K562 (cell line): ENCODE measurements at regions not wholly inside any gene's neighbourhood (a gene's known extent, or its start where the extent isn't known, plus 50 kb on each side); places are given as distances from the start of the nearest gene placed in this dataset.

Source experiments
- ATAC-seq: fragments of 200-7000 bp; cut with Tn5 transposase; 3 replicates; pipeline ENCODE4 v1.9.1; 2020; ENCODE audit warnings: moderate library complexity
- BruUV-seq: library from RNA; stranded (reverse); fragments of 400-500 nt; replicated peaks from 2 replicates; lab custom pipeline; 2021; lab: Mats Ljungman, UMichigan
- CTCF ChIA-PET: fragments of 300-600 bp; formaldehyde crosslinking; extraction: SDS; loops from one replicate; lab custom pipeline; 2021; ENCODE audit warnings: low intra/inter-chr PET ratio; lab: Yijun Ruan, JAX
- POLR2A ChIA-PET: fragments of 300-600, 350-650 bp; sonication (Branson Sonifier 250); formaldehyde crosslinking; extraction: SDS; loops from one replicate; lab custom pipeline; 2021; ENCODE audit warnings: antibody characterized with exemption, inconsistent platforms; lab: Yijun Ruan, JAX
- DNase-seq, 4 experiments: peaks; one replicate each; pipeline versions ENCODE4 v3.0.0 to v3.0.0-alpha.2; 2011 to 2018; ENCODE audit warnings: low spot score in 3 of 4, mixed read lengths in 3 of 4; ENCODE audit errors: extremely low read depth in 1 of 4
- FAIRE-seq: peaks from 2 replicates; lab custom pipeline; 2011; peaks lifted over from hg19 to GRCh38; lab: Jason Lieb, UNC
- H2AFZ ChIP-seq: 2 replicates; pipeline ENCODE4 v1.6.0; 2011; ENCODE audit warnings: low read depth, low read length, control low read depth, inconsistent platforms
- H3K27ac ChIP-seq: fragments of 200-600 bp; 3 replicates; pipeline ENCODE4 v1.8.0; 2011; ENCODE audit warnings: low read depth, mild to moderate bottlenecking, control low read depth, inconsistent platforms, low read length, moderate library complexity, mixed read lengths; ENCODE audit errors: extremely low read depth
- H3K27me3 ChIP-seq, 2 experiments: fragments of 300-600 bp in 1 of 2; 2 replicates in 1 of 2; 3 replicates in 1 of 2; pipeline versions ENCODE4 v1.6.0 to v1.8.0; 2011; ENCODE audit warnings: inconsistent platforms in 2 of 2, low read length in 2 of 2, mild to moderate bottlenecking in 1 of 2, mixed read lengths in 1 of 2, moderate library complexity in 1 of 2; ENCODE audit not compliant: control insufficient read depth in 2 of 2, insufficient read depth in 2 of 2
- H3K36me3 ChIP-seq: fragments of 300-600 bp; 3 replicates; pipeline ENCODE4 v1.8.0; 2011; ENCODE audit warnings: mild to moderate bottlenecking, low read length, inconsistent platforms; ENCODE audit not compliant: control insufficient read depth, insufficient read depth
- H3K4me1 ChIP-seq, 2 experiments: fragments of 200-600 bp in 1 of 2; replicated peaks in 1 of 2; 2 replicates in 1 of 2; 3 replicates in 1 of 2; pipeline versions ENCODE4 v1.5.1 to v1.8.0; 2011; ENCODE audit warnings: inconsistent platforms in 2 of 2, low read length in 2 of 2, mild to moderate bottlenecking in 1 of 2, mixed read lengths in 1 of 2, moderate library complexity in 1 of 2; ENCODE audit not compliant: control insufficient read depth in 2 of 2, insufficient read depth in 2 of 2
- H3K4me2 ChIP-seq: 2 replicates; pipeline ENCODE4 v1.6.1; 2011; ENCODE audit warnings: low read length, control low read depth, inconsistent platforms, mixed read lengths; ENCODE audit not compliant: insufficient read depth
- H3K4me3 ChIP-seq: fragments of 200-600 bp; sonication (generic), shearing (Covaris generic); 2 replicates; pipeline ENCODE4 v1.5.1; 2016; ENCODE audit warnings: control low read depth, inconsistent platforms
- H3K79me2 ChIP-seq: fragments of 200-600 bp; 3 replicates; pipeline ENCODE4 v1.8.0; 2011; ENCODE audit warnings: low read length, inconsistent platforms; ENCODE audit not compliant: control insufficient read depth, insufficient read depth
- H3K9ac ChIP-seq, 2 experiments: 2 replicates each; pipeline versions ENCODE4 v1.6.0 to v1.6.1; 2011; ENCODE audit warnings: low read depth in 2 of 2, low read length in 2 of 2, control low read depth in 1 of 2, inconsistent platforms in 1 of 2, mild to moderate bottlenecking in 1 of 2, mixed read lengths in 1 of 2; ENCODE audit not compliant: insufficient read depth in 1 of 2
- H3K9me1 ChIP-seq: one replicate; pipeline ENCODE4 v1.6.0; 2011; ENCODE audit warnings: inconsistent platforms, mild to moderate bottlenecking, low read length, moderate library complexity; ENCODE audit not compliant: control insufficient read depth, insufficient read depth
- H3K9me3 ChIP-seq: replicated peaks from 2 replicates; pipeline ENCODE4 v1.5.1; 2011; ENCODE audit warnings: low read depth, low read length, inconsistent platforms; ENCODE audit not compliant: control insufficient read depth, insufficient read depth
- H4K20me1 ChIP-seq: replicated peaks from 2 replicates; pipeline ENCODE4 v1.6.1; 2011; ENCODE audit warnings: low read length, inconsistent platforms, mixed read lengths; ENCODE audit not compliant: control insufficient read depth, insufficient read depth
- BACH1 ChIP-seq: fragments of 200-800 bp; sonication (Bioruptor generic); IDR thresholded peaks from 2 replicates; pipeline ENCODE4 v1.6.1; 2016; ENCODE audit warnings: missing genetic modification characterization, missing compliant biosample characterization
- BCL6 ChIP-seq: fragments of 250-450 bp; sonication (Bioruptor Pico); IDR thresholded peaks from 2 replicates; pipeline ENCODE4 v1.4.0; 2020
- CREBBP ChIP-seq: IDR thresholded peaks from one replicate; pipeline ENCODE4 v1.6.1; 2012; ENCODE audit warnings: low read depth, mild to moderate bottlenecking, control low read depth, inconsistent platforms, low read length
- MAFG ChIP-seq: fragments of 450-650 bp; conservative IDR thresholded peaks from 2 replicates; pipeline ENCODE4 v1.6.1; 2016; ENCODE audit warnings: missing genetic modification characterization, missing compliant biosample characterization
- MEIS2 ChIP-seq: fragments of 450-650 bp; IDR thresholded peaks from 2 replicates; pipeline ENCODE4 v1.6.1; 2014; ENCODE audit warnings: mild to moderate bottlenecking; ENCODE audit not compliant: partially characterized antibody
- NFIC ChIP-seq: fragments of 450-650 bp; IDR thresholded peaks from 2 replicates; pipeline ENCODE4 v1.6.1; 2017; ENCODE audit warnings: mild to moderate bottlenecking, inconsistent platforms
- RB1 ChIP-seq: fragments of 450-650 bp; IDR thresholded peaks from 2 replicates; pipeline ENCODE4 v1.6.1; 2017; ENCODE audit warnings: low read depth, mild to moderate bottlenecking
- SNRNP70 ChIP-seq: fragments of 200-400 bp; formaldehyde crosslinking; optimal IDR thresholded peaks from 2 replicates; pipeline ENCODE3; 2017; ENCODE audit warnings: low read depth, low read length
- TARDBP ChIP-seq: fragments of 450-650 bp; IDR thresholded peaks from 2 replicates; pipeline ENCODE4 v1.6.1; 2016
- ZFPM2 ChIP-seq: fragments of 250-450 bp; sonication (Bioruptor Pico); IDR thresholded peaks from 2 replicates; pipeline ENCODE4 v1.5.1; 2022; ENCODE audit warnings: mild to moderate bottlenecking
- ZNF174 ChIP-seq: fragments of 250-450 bp; sonication (Bioruptor Pico); IDR thresholded peaks from 2 replicates; pipeline ENCODE4 v1.4.0; 2020; ENCODE audit warnings: mild to moderate bottlenecking
- WGBS: fragments of 100-300 bp; shearing (Covaris generic); methylation state at CpG from one replicate; pipeline ENCODE4 v1.1.6; 2016; ENCODE audit warnings: low coverage, mixed read lengths; ENCODE audit not compliant: insufficient coverage; ENCODE audit errors: missing lambda C conversion rate; 5-methylcytosine and 5-hydroxymethylcytosine counted together
- in situ Hi-C: fragments of 300-500 bp; cut with MboI; formaldehyde crosslinking; loops from 4 replicates; pipeline ENCODE4 v1.15.0; 2018; ENCODE audit warnings: inconsistent platforms, mixed read lengths
- intact Hi-C: fragments of 100-400 bp; cut with micrococcal nuclease; formaldehyde crosslinking; loops from 2 replicates; pipeline ENCODE4 v1.14.2; 2022
- TF ChIP-seq, protein P1 (sequence below): fragments of 250-450 bp; sonication (Bioruptor Pico); IDR thresholded peaks from 2 replicates; pipeline ENCODE4 v1.9.0; 2021; ENCODE audit warnings: mild to moderate bottlenecking, inconsistent platforms

GRCh38 chr10:124227988-124228387 lies 134.6 kb upstream of the CHST15 start (continued):
- no peak for TF ChIP-seq ZFPM2 (CRISPR knock-in tag)

- Histone ChIP-seq H3K27me3 (peaks cover 0 to 9% of the 10 kb centered on the region in 2 experiments; a peak in 2 of 5 replicates), H3K9me3 (peaks cover 15% of the 10 kb centered on the region), H3K4me2 (no peak overlapping the region), H3K36me3 (no peaks in the 10 kb centered on the region), H3K27ac (no peak overlapping the region), H3K4me1 (no peaks in the 10 kb centered on the region), H4K20me1 (no peaks in the 10 kb centered on the region), H3K79me2 (no peaks in the 10 kb centered on the region), H3K4me3 (no peak overlapping the region), H3K9ac (no peak overlapping the region), H2AFZ (no peak overlapping the region), H3K9me1 (no peaks in the 10 kb centered on the region)
- in situ Hi-C loops (no loop called here), intact Hi-C loops (no loop called here)
- no TSS peak for BruUV-seq
- FAIRE-seq (no peak), ATAC-seq (no peak), DNase-seq (no peak)
- WGBS, result 1% methylated on average over 13 of the region's 13 CpGs
- CTCF ChIA-PET, result no interaction called here
- POLR2A ChIA-PET, result no interaction called here
- TF ChIP-seq NFIC (no peak), BCL6 (CRISPR knock-in tag) (no peak), CREBBP (no peak), SNRNP70 (no peak), MAFG (no peak), TARDBP (no peak), MEIS2 (no peak), ZNF174 (CRISPR knock-in tag) (no peak), RB1 (no peak), BACH1 (tag) (no peak)
- TF ChIP-seq, protein P1, sequence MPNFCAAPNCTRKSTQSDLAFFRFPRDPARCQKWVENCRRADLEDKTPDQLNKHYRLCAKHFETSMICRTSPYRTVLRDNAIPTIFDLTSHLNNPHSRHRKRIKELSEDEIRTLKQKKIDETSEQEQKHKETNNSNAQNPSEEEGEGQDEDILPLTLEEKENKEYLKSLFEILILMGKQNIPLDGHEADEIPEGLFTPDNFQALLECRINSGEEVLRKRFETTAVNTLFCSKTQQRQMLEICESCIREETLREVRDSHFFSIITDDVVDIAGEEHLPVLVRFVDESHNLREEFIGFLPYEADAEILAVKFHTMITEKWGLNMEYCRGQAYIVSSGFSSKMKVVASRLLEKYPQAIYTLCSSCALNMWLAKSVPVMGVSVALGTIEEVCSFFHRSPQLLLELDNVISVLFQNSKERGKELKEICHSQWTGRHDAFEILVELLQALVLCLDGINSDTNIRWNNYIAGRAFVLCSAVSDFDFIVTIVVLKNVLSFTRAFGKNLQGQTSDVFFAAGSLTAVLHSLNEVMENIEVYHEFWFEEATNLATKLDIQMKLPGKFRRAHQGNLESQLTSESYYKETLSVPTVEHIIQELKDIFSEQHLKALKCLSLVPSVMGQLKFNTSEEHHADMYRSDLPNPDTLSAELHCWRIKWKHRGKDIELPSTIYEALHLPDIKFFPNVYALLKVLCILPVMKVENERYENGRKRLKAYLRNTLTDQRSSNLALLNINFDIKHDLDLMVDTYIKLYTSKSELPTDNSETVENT (CRISPR knock-in tag), result no peak
Measured at GRCh38 chr10:124227055-124227975, 133.9 kb upstream of the CHST15 start.
